H1 (cell line): ENCODE measurements at regions not wholly inside any gene's neighbourhood (a gene's known extent, or its start where the extent isn't known, plus 50 kb on each side); places are given as distances from the start of the nearest gene placed in this dataset.

ENCODE experiments used
- CTCF ChIA-PET: fragments of 300-600 bp; sonication (Branson Sonifier 250); formaldehyde crosslinking; loops from one replicate; lab custom pipeline; 2021; ENCODE audit not compliant: partially characterized antibody; lab: Charles Lee
- POLR2A ChIA-PET: fragments of 300-600 bp; sonication (Branson Sonifier 250); formaldehyde crosslinking; loops from one replicate; lab custom pipeline; 2021; ENCODE audit warnings: inconsistent platforms; ENCODE audit not compliant: partially characterized antibody; lab: Charles Lee
- DNase-seq, 2 experiments: peaks; one replicate each; pipeline versions ENCODE4 v3.0.0 to v3.0.0-alpha.2; 2010 to 2022; ENCODE audit warnings: low spot score in 2 of 2, low read depth in 1 of 2, mixed read lengths in 1 of 2
- FAIRE-seq: peaks from 2 replicates; lab custom pipeline; 2011; peaks lifted over from hg19 to GRCh38; lab: Jason Lieb, UNC
- H2AFZ ChIP-seq: 2 replicates; pipeline ENCODE4 v1.8.1; 2012; ENCODE audit warnings: low read length, inconsistent platforms
- H2AK5ac ChIP-seq: 2 replicates; pipeline ENCODE4 v1.6.1; 2013; ENCODE audit warnings: low read depth, low read length
- H2BK120ac ChIP-seq: replicated peaks from 2 replicates; pipeline ENCODE3; 2013; ENCODE audit warnings: low read depth, low read length, inconsistent platforms
- H2BK12ac ChIP-seq: 2 replicates; pipeline ENCODE4 v1.6.1; 2013; ENCODE audit warnings: low read depth, low read length
- H2BK15ac ChIP-seq: 2 replicates; pipeline ENCODE4 v1.6.1; 2013; ENCODE audit warnings: low read length
- H2BK20ac ChIP-seq: 2 replicates; pipeline ENCODE4 v1.6.1; 2013; ENCODE audit warnings: low read length
- H2BK5ac ChIP-seq: 2 replicates; pipeline ENCODE4 v1.6.1; 2013; ENCODE audit warnings: low read depth, low read length
- H3K14ac ChIP-seq: 2 replicates; pipeline ENCODE4 v1.6.1; 2013; ENCODE audit warnings: inconsistent platforms; ENCODE audit not compliant: insufficient read length
- H3K18ac ChIP-seq: 2 replicates; pipeline ENCODE4 v1.6.1; 2013; ENCODE audit warnings: low read length; ENCODE audit errors: extremely low read depth
- H3K23ac ChIP-seq: 2 replicates; pipeline ENCODE4 v1.6.1; 2013; ENCODE audit warnings: inconsistent platforms; ENCODE audit not compliant: insufficient read length
- H3K23me2 ChIP-seq: 2 replicates; pipeline ENCODE4 v1.6.1; 2013; ENCODE audit warnings: low read depth, low read length
- H3K27ac ChIP-seq: 2 replicates; pipeline ENCODE4 v1.6.1; 2011; ENCODE audit warnings: low read depth, low read length, inconsistent platforms
- H3K27me3 ChIP-seq, 4 experiments: replicated peaks in 1 of 4; 1 replicate in 1 of 4; 2 replicates in 3 of 4; pipeline versions ENCODE4 v1.6.1 to v1.8.1; 2011 to 2013; ENCODE audit warnings: low read length in 3 of 4, mild to moderate bottlenecking in 3 of 4, inconsistent platforms in 2 of 4, mixed read lengths in 2 of 4, moderate library complexity in 1 of 4; ENCODE audit not compliant: control insufficient read depth in 3 of 4, insufficient read depth in 3 of 4; ENCODE audit errors: extremely low read depth in 1 of 4
- H3K36me3 ChIP-seq, 4 experiments: 2 replicates each; pipeline versions ENCODE4 v1.6.1 to v1.8.1; 2011 to 2013; ENCODE audit warnings: mild to moderate bottlenecking in 4 of 4, low read length in 3 of 4, moderate library complexity in 2 of 4, control low read depth in 1 of 4, inconsistent platforms in 1 of 4; ENCODE audit not compliant: insufficient read depth in 4 of 4, control insufficient read depth in 2 of 4
- H3K4ac ChIP-seq: replicated peaks from 2 replicates; pipeline ENCODE3; 2013; ENCODE audit warnings: low read length, low read depth, mixed read lengths, inconsistent platforms; ENCODE audit not compliant: insufficient read length
- H3K4me1 ChIP-seq, 4 experiments: replicated peaks in 1 of 4; 1 replicate in 1 of 4; 2 replicates in 3 of 4; pipeline versions ENCODE4 v1.6.1 to v1.8.1; 2011 to 2013; ENCODE audit warnings: low read length in 3 of 4, inconsistent platforms in 2 of 4, mixed read lengths in 1 of 4; ENCODE audit not compliant: insufficient read depth in 4 of 4, control insufficient read depth in 3 of 4
- H3K4me2 ChIP-seq, 2 experiments: 2 replicates each; pipeline versions ENCODE4 v1.6.1 to v1.8.1; 2011 to 2013; ENCODE audit warnings: low read depth in 2 of 2, low read length in 2 of 2, control low read depth in 1 of 2, inconsistent platforms in 1 of 2, mild to moderate bottlenecking in 1 of 2; ENCODE audit not compliant: insufficient read depth in 1 of 2
- H3K4me3 ChIP-seq, 4 experiments: fragments of 200-600, 300-600 bp in 1 of 4; sonication (generic), shearing (Covaris generic), sonication (Bioruptor Twin) in 1 of 4; 2 replicates each; pipeline versions ENCODE4 v1.5.1 to v1.8.1; 2011 to 2016; ENCODE audit warnings: low read length in 4 of 4, low read depth in 3 of 4, control low read depth in 2 of 4, inconsistent platforms in 2 of 4, mild to moderate bottlenecking in 2 of 4, mixed read lengths in 1 of 4, moderate library complexity in 1 of 4; ENCODE audit not compliant: insufficient read depth in 2 of 4; ENCODE audit errors: extremely low read depth in 1 of 4
- H3K56ac ChIP-seq: replicated peaks from 2 replicates; pipeline ENCODE3; 2013; ENCODE audit warnings: low read depth, mild to moderate bottlenecking, mixed read lengths, low read length, inconsistent platforms; ENCODE audit not compliant: insufficient read length
- H3K79me1 ChIP-seq: 2 replicates; pipeline ENCODE4 v1.6.1; 2013; ENCODE audit warnings: low read depth, low read length, control low read depth
- H3K79me2 ChIP-seq, 2 experiments: 2 replicates each; pipeline versions ENCODE4 v1.6.1 to v1.8.1; 2012 to 2013; ENCODE audit warnings: low read length in 2 of 2, mild to moderate bottlenecking in 2 of 2, inconsistent platforms in 1 of 2; ENCODE audit not compliant: insufficient read depth in 2 of 2, control insufficient read depth in 1 of 2
- H3K9ac ChIP-seq, 4 experiments: replicated peaks in 1 of 4; 1 replicate in 1 of 4; 2 replicates in 3 of 4; pipeline versions ENCODE4 v1.6.1 to v1.8.1; 2011 to 2013; ENCODE audit warnings: low read depth in 3 of 4, low read length in 3 of 4, control low read depth in 2 of 4, mild to moderate bottlenecking in 2 of 4, moderate library complexity in 2 of 4, inconsistent platforms in 1 of 4; ENCODE audit errors: extremely low read depth in 1 of 4
- H3K9me3 ChIP-seq, 2 experiments: 2 replicates each; pipeline versions ENCODE4 v1.6.1 to v1.8.1; 2012 to 2013; ENCODE audit warnings: mild to moderate bottlenecking in 2 of 2, moderate library complexity in 2 of 2, control low read depth in 1 of 2, inconsistent platforms in 1 of 2, low read depth in 1 of 2, low read length in 1 of 2, mixed read lengths in 1 of 2; ENCODE audit not compliant: insufficient read depth in 2 of 2
- H4K20me1 ChIP-seq, 2 experiments: replicated peaks in 1 of 2; 2 replicates each; pipeline versions ENCODE3 to v1.8.1; 2011 to 2013; ENCODE audit warnings: inconsistent platforms in 2 of 2, low read length in 2 of 2, mild to moderate bottlenecking in 1 of 2; ENCODE audit not compliant: insufficient read depth in 2 of 2, control insufficient read depth in 1 of 2
- H4K5ac ChIP-seq: 2 replicates; pipeline ENCODE4 v1.6.1; 2013; ENCODE audit warnings: low read length, low read depth, mixed read lengths, inconsistent platforms; ENCODE audit not compliant: insufficient read length
- H4K8ac ChIP-seq: 2 replicates; pipeline ENCODE4 v1.8.0; 2013; ENCODE audit warnings: mild to moderate bottlenecking, moderate library complexity, low read length, inconsistent platforms; ENCODE audit not compliant: insufficient read depth; ENCODE audit errors: extremely low read depth
- H4K91ac ChIP-seq: replicated peaks from 2 replicates; pipeline ENCODE3; 2013; ENCODE audit warnings: low read length, mixed read lengths, inconsistent platforms; ENCODE audit not compliant: insufficient read length
- CREB1 ChIP-seq: IDR thresholded peaks from 2 replicates; pipeline ENCODE4 v1.6.1; 2012; ENCODE audit warnings: inconsistent platforms
- FOSL1 ChIP-seq: IDR thresholded peaks from 2 replicates; pipeline ENCODE4 v1.6.1; 2011; ENCODE audit warnings: mild to moderate bottlenecking, low read depth, low read length, moderate library complexity; ENCODE audit not compliant: insufficient read depth
- KDM4A ChIP-seq: IDR thresholded peaks from one replicate; pipeline ENCODE4 v1.7.1; 2012; ENCODE audit warnings: low read depth, mild to moderate bottlenecking, moderate library complexity, low read length, inconsistent platforms; ENCODE audit not compliant: severe bottlenecking
- PHF8 ChIP-seq: fragments of 200-600 bp; sonication (generic); conservative IDR thresholded peaks from 2 replicates; pipeline ENCODE4 v1.7.1; 2012; ENCODE audit warnings: low read depth, mild to moderate bottlenecking, inconsistent platforms, low read length, moderate library complexity
- SAP30 ChIP-seq: fragments of 300-600 bp; sonication (generic); IDR thresholded peaks from 2 replicates; pipeline ENCODE4 v1.7.1; 2012; ENCODE audit warnings: low read length, moderate library complexity, mild to moderate bottlenecking, inconsistent platforms; ENCODE audit not compliant: insufficient read depth, insufficient replicate concordance
- SP4 ChIP-seq: IDR thresholded peaks from 2 replicates; pipeline ENCODE4 v1.6.1; 2012; ENCODE audit warnings: low read length, inconsistent platforms
- TF ChIP-seq, protein P1 (sequence below): IDR thresholded peaks from 2 replicates; pipeline ENCODE4 v1.6.1; 2012; ENCODE audit warnings: inconsistent platforms

DNA sequence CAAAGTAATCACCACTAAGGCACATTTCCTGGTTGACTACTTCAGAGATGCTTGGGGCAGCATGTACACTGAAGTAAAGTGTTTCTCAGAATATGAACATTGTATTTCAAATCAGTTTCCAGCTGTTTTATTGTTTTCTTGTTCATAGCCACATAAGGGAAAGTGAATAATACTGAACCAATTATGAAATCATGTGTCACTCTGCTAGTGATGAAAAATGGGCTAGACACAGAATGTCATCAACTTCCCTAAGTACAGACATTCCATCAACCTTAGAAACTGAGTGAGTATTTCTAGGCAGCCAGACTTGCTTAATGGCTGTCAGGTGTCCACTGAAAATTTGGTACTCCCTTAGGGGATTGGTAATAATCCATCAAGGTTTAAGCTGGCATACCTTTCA is 603.5 kb downstream of the ARL4A start:
- POLR2A ChIA-PET = no interaction called here
- Histone ChIP-seq H3K4me2 (no peak overlapping the region), H3K56ac (no peak overlapping the region), H3K27ac (no peak overlapping the region), H3K18ac (no peak overlapping the region), H4K8ac (no peak overlapping the region), H3K27me3 (no peaks in the 10 kb centered on the region), H2BK12ac (no peak overlapping the region), H2BK5ac (no peak overlapping the region), H3K4me1 (no peaks in the 10 kb centered on the region), H2AK5ac (no peak overlapping the region), H2BK120ac (no peak overlapping the region), H3K23me2 (no peaks in the 10 kb centered on the region), H3K23ac (no peak overlapping the region), H4K20me1 (no peaks in the 10 kb centered on the region), H3K79me2 (no peaks in the 10 kb centered on the region), H3K36me3 (no peaks in the 10 kb centered on the region), H3K4me3 (no peak overlapping the region), H3K79me1 (no peaks in the 10 kb centered on the region), H2AFZ (no peak overlapping the region), H4K5ac (no peak overlapping the region)
- CTCF ChIA-PET = interaction anchor here (2.0 kb wide), 1 partner anchor 9 kb away, joined by 5 read pairs; no protein-coding TSS in a partner anchor
- no peak for FAIRE-seq
- TF ChIP-seq CREB1 = no peak
- TF ChIP-seq, protein P1, sequence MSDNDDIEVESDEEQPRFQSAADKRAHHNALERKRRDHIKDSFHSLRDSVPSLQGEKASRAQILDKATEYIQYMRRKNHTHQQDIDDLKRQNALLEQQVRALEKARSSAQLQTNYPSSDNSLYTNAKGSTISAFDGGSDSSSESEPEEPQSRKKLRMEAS = no peak
- TF ChIP-seq PHF8 = no peak
- TF ChIP-seq SP4 = no peak
- TF ChIP-seq FOSL1 = no peak
- no peak for TF ChIP-seq KDM4A
- no peak for TF ChIP-seq SAP30
- TF ChIP-seq, all 59 proteins: peak for 0
- Histone ChIP-seq H2BK15ac (no peak overlapping the region), H3K14ac (no peak overlapping the region), H2BK20ac (no peak overlapping the region), H3K9ac (no peak overlapping the region), H4K91ac (no peak overlapping the region), H3K4ac (no peak overlapping the region), H3K9me3 (no peaks in the 10 kb centered on the region)
- no peak for DNase-seq
